WTC11 (cell line): ENCODE measurements at regions not wholly inside any gene's neighbourhood (a gene's known extent, or its start where the extent isn't known, plus 50 kb on each side); places are given as distances from the start of the nearest gene placed in this dataset.

Experiments used
- ATAC-seq: fragments of 200-7000 bp; cut with Tn5 transposase; 2 replicates; pipeline ENCODE4 v1.10.0; 2021; ENCODE audit warnings: mild to moderate bottlenecking, moderate library complexity
- CTCF ChIA-PET: fragments of 300-600 bp; sonication (Branson Sonifier 250); formaldehyde crosslinking; loops from one replicate; lab custom pipeline; 2021; ENCODE audit warnings: antibody characterized with exemption; lab: Charles Lee
- POLR2A ChIA-PET: fragments of 350-600 bp; sonication (Branson Sonifier 250); formaldehyde crosslinking; loops from one replicate; lab custom pipeline; 2021; ENCODE audit warnings: antibody characterized with exemption; lab: Charles Lee
- DNase-seq: peaks from one replicate; pipeline ENCODE4 v3.0.0; 2021; ENCODE audit warnings: low spot score
- H3K27ac Mint-ChIP-seq: 2 replicates; pipeline ENCODE4 v1.8.0; 2021; ENCODE audit warnings: mixed read lengths
- H3K27me3 Mint-ChIP-seq: 2 replicates; pipeline ENCODE4 v1.8.0; 2021; ENCODE audit warnings: low read depth, mild to moderate bottlenecking, moderate library complexity, mixed read lengths
- H3K36me3 Mint-ChIP-seq: 2 replicates; pipeline ENCODE4 v1.8.0; 2021; ENCODE audit warnings: mixed read lengths
- H3K4me1 Mint-ChIP-seq: 2 replicates; pipeline ENCODE4 v1.8.0; 2022; ENCODE audit warnings: mixed read lengths
- H3K4me3 Mint-ChIP-seq: 2 replicates; pipeline ENCODE4 v1.8.0; 2021; ENCODE audit warnings: mild to moderate bottlenecking, moderate library complexity, mixed read lengths
- H3K9me3 Mint-ChIP-seq: 2 replicates; pipeline ENCODE4 v1.8.0; 2021; ENCODE audit warnings: mixed read lengths
- CBFB ChIP-seq: sonication (generic); formaldehyde crosslinking; IDR thresholded peaks from 2 replicates; pipeline ENCODE4 v1.8.1; 2022; ENCODE audit warnings: mild to moderate bottlenecking, low read depth, missing genetic modification reagents
- EMX1 ChIP-seq: fragments of 250-450 bp; sonication (Bioruptor Pico); IDR thresholded peaks from 2 replicates; pipeline ENCODE4 v1.8.0; 2021; ENCODE audit warnings: mild to moderate bottlenecking
- ESRRA ChIP-seq: sonication (generic); formaldehyde crosslinking; IDR thresholded peaks from 2 replicates; pipeline ENCODE4 v1.8.1; 2022; ENCODE audit warnings: mild to moderate bottlenecking, missing genetic modification reagents, borderline replicate concordance
- FOXK1 ChIP-seq: sonication (generic); formaldehyde crosslinking; IDR thresholded peaks from 2 replicates; pipeline ENCODE4 v1.8.0; 2022; ENCODE audit warnings: mild to moderate bottlenecking, moderate library complexity, missing genetic modification reagents
- JUN ChIP-seq: sonication (generic); formaldehyde crosslinking; IDR thresholded peaks from 2 replicates; pipeline ENCODE4 v1.8.0; 2023; ENCODE audit warnings: mild to moderate bottlenecking, missing genetic modification reagents
- NFYB ChIP-seq: sonication (generic); formaldehyde crosslinking; conservative IDR thresholded peaks from 2 replicates; pipeline ENCODE4 v1.8.0; 2022; ENCODE audit warnings: low read depth, missing genetic modification reagents
- NR3C1 ChIP-seq: sonication (generic); formaldehyde crosslinking; conservative IDR thresholded peaks from 2 replicates; pipeline ENCODE4 v1.8.1; 2023; ENCODE audit warnings: low read depth, mild to moderate bottlenecking, missing genetic modification reagents
- OVOL2 ChIP-seq: fragments of 250-450 bp; sonication (Bioruptor Pico); IDR thresholded peaks from 2 replicates; pipeline ENCODE4 v1.9.0; 2021; ENCODE audit warnings: mild to moderate bottlenecking, borderline replicate concordance
- SMAD4 ChIP-seq: sonication (generic); formaldehyde crosslinking; IDR thresholded peaks from 2 replicates; pipeline ENCODE4 v1.8.0; 2022; ENCODE audit warnings: mild to moderate bottlenecking, missing genetic modification reagents
- TF ChIP-seq, protein P1 (sequence below): sonication (generic); formaldehyde crosslinking; IDR thresholded peaks from 2 replicates; pipeline ENCODE4 v1.8.1; 2022; ENCODE audit warnings: mild to moderate bottlenecking, missing genetic modification reagents, moderate library complexity, borderline replicate concordance
- TF ChIP-seq, protein P2 (sequence below): fragments of 250-450 bp; sonication (Bioruptor Pico); IDR thresholded peaks from 2 replicates; pipeline ENCODE4 v1.8.0; 2021; ENCODE audit warnings: mild to moderate bottlenecking
- TF ChIP-seq, protein P3 (sequence below): sonication (generic); formaldehyde crosslinking; IDR thresholded peaks from 2 replicates; pipeline ENCODE4 v1.8.1; 2022; ENCODE audit warnings: mild to moderate bottlenecking, moderate library complexity, missing genetic modification reagents
- TF ChIP-seq, protein P4 (sequence below): sonication (generic); formaldehyde crosslinking; IDR thresholded peaks from 2 replicates; pipeline ENCODE4 v1.8.1; 2023; ENCODE audit warnings: mild to moderate bottlenecking, missing genetic modification reagents
- TF ChIP-seq, protein P5 (sequence below): fragments of 200-600 bp; IDR thresholded peaks from 2 replicates; pipeline ENCODE4 v1.8.0; 2022; ENCODE audit warnings: antibody characterized with exemption
- TF ChIP-seq, protein P6 (sequence below): sonication (generic); formaldehyde crosslinking; IDR thresholded peaks from 2 replicates; pipeline ENCODE4 v1.8.0; 2022; ENCODE audit warnings: mild to moderate bottlenecking, missing genetic modification reagents
- TF ChIP-seq, protein P7 (sequence below): sonication (generic); formaldehyde crosslinking; conservative IDR thresholded peaks from 2 replicates; pipeline ENCODE4 v1.8.1; 2022; ENCODE audit warnings: mild to moderate bottlenecking, missing genetic modification reagents
- TF ChIP-seq, protein P8 (sequence below): fragments of 250-450 bp; sonication (Bioruptor Pico); conservative IDR thresholded peaks from 2 replicates; pipeline ENCODE4 v1.9.0; 2021; ENCODE audit warnings: mild to moderate bottlenecking
- TF ChIP-seq, protein P9 (sequence below): fragments of 250-450 bp; sonication (Bioruptor Pico); IDR thresholded peaks from 2 replicates; pipeline ENCODE4 v1.9.0; 2021; ENCODE audit warnings: moderate library complexity, mild to moderate bottlenecking, inconsistent platforms, borderline replicate concordance

DNA sequence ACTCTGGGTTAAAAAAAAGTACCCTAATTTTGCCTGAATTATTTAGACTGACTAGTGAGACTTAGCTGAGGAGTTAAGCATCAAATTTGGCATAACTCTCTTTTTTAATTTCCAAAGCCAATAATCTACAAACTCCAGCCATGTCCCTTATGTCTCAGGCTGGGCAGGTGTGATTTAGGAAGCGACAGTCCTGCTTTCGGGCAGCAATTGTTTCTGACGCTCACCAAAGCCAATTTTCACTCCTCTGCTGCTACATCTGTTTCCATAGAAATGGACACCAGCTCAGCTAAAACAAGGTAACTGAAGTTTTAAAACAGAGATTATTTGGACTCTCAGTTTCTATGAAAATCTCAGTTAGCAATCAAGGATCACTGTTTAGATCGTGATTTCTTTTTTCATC is 338.7 kb downstream of the ABCC12 start (continued):
- TF ChIP-seq OVOL2 (CRISPR knock-in tag) (no peak), FOXK1 (no peak)
- TF ChIP-seq, protein P1, sequence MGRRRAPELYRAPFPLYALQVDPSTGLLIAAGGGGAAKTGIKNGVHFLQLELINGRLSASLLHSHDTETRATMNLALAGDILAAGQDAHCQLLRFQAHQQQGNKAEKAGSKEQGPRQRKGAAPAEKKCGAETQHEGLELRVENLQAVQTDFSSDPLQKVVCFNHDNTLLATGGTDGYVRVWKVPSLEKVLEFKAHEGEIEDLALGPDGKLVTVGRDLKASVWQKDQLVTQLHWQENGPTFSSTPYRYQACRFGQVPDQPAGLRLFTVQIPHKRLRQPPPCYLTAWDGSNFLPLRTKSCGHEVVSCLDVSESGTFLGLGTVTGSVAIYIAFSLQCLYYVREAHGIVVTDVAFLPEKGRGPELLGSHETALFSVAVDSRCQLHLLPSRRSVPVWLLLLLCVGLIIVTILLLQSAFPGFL (CRISPR knock-in tag), result no peak
- TF ChIP-seq, protein P2, sequence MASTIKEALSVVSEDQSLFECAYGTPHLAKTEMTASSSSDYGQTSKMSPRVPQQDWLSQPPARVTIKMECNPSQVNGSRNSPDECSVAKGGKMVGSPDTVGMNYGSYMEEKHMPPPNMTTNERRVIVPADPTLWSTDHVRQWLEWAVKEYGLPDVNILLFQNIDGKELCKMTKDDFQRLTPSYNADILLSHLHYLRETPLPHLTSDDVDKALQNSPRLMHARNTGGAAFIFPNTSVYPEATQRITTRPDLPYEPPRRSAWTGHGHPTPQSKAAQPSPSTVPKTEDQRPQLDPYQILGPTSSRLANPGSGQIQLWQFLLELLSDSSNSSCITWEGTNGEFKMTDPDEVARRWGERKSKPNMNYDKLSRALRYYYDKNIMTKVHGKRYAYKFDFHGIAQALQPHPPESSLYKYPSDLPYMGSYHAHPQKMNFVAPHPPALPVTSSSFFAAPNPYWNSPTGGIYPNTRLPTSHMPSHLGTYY (CRISPR knock-in tag), result no peak
- TF ChIP-seq, protein P3, sequence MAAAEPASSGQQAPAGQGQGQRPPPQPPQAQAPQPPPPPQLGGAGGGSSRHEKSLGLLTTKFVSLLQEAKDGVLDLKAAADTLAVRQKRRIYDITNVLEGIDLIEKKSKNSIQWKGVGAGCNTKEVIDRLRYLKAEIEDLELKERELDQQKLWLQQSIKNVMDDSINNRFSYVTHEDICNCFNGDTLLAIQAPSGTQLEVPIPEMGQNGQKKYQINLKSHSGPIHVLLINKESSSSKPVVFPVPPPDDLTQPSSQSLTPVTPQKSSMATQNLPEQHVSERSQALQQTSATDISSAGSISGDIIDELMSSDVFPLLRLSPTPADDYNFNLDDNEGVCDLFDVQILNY (CRISPR knock-in tag), result no peak

DNA sequence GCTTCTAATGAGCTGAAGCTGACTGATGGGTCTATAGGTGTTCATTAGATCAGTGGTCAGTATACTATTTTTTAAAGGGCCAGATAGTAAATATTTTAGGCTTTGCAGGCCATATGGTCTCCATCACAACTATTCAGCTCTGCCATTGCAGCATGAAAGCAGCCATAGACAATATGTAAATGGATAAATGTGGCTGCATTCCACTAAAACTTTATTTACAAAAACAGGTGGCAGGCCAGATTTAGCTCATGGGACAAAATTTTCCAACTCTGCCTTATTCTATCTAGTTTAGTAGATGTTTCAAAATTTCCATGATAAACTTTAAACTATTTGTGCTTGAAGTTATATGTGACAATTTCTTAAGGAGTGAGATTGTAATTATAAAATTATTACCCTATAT is 339.3 kb downstream of the ABCC12 start:
- H3K27ac Mint-ChIP-seq, result no peak overlapping the region
- H3K4me3 Mint-ChIP-seq, result no peak overlapping the region

More for the DNA sequence above, 339.3 kb downstream of the ABCC12 start:
- TF ChIP-seq CBFB, result no peak
- TF ChIP-seq FOXK1, result no peak
- TF ChIP-seq, protein P4, sequence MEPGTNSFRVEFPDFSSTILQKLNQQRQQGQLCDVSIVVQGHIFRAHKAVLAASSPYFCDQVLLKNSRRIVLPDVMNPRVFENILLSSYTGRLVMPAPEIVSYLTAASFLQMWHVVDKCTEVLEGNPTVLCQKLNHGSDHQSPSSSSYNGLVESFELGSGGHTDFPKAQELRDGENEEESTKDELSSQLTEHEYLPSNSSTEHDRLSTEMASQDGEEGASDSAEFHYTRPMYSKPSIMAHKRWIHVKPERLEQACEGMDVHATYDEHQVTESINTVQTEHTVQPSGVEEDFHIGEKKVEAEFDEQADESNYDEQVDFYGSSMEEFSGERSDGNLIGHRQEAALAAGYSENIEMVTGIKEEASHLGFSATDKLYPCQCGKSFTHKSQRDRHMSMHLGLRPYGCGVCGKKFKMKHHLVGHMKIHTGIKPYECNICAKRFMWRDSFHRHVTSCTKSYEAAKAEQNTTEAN, result no peak
- TF ChIP-seq, protein P5, sequence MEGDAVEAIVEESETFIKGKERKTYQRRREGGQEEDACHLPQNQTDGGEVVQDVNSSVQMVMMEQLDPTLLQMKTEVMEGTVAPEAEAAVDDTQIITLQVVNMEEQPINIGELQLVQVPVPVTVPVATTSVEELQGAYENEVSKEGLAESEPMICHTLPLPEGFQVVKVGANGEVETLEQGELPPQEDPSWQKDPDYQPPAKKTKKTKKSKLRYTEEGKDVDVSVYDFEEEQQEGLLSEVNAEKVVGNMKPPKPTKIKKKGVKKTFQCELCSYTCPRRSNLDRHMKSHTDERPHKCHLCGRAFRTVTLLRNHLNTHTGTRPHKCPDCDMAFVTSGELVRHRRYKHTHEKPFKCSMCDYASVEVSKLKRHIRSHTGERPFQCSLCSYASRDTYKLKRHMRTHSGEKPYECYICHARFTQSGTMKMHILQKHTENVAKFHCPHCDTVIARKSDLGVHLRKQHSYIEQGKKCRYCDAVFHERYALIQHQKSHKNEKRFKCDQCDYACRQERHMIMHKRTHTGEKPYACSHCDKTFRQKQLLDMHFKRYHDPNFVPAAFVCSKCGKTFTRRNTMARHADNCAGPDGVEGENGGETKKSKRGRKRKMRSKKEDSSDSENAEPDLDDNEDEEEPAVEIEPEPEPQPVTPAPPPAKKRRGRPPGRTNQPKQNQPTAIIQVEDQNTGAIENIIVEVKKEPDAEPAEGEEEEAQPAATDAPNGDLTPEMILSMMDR, result no peak
- TF ChIP-seq, protein P6, sequence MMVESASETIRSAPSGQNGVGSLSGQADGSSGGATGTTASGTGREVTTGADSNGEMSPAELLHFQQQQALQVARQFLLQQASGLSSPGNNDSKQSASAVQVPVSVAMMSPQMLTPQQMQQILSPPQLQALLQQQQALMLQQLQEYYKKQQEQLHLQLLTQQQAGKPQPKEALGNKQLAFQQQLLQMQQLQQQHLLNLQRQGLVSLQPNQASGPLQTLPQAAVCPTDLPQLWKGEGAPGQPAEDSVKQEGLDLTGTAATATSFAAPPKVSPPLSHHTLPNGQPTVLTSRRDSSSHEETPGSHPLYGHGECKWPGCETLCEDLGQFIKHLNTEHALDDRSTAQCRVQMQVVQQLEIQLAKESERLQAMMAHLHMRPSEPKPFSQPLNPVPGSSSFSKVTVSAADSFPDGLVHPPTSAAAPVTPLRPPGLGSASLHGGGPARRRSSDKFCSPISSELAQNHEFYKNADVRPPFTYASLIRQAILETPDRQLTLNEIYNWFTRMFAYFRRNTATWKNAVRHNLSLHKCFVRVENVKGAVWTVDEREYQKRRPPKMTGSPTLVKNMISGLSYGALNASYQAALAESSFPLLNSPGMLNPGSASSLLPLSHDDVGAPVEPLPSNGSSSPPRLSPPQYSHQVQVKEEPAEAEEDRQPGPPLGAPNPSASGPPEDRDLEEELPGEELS (CRISPR knock-in tag), result no peak
- TF ChIP-seq SMAD4, result no peak
- no peak for TF ChIP-seq JUN (CRISPR knock-in tag)
- TF ChIP-seq, protein P7, sequence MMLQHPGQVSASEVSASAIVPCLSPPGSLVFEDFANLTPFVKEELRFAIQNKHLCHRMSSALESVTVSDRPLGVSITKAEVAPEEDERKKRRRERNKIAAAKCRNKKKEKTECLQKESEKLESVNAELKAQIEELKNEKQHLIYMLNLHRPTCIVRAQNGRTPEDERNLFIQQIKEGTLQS (CRISPR knock-in tag), result no peak
- TF ChIP-seq NFYB (CRISPR knock-in tag), result no peak
- TF ChIP-seq, protein P8, sequence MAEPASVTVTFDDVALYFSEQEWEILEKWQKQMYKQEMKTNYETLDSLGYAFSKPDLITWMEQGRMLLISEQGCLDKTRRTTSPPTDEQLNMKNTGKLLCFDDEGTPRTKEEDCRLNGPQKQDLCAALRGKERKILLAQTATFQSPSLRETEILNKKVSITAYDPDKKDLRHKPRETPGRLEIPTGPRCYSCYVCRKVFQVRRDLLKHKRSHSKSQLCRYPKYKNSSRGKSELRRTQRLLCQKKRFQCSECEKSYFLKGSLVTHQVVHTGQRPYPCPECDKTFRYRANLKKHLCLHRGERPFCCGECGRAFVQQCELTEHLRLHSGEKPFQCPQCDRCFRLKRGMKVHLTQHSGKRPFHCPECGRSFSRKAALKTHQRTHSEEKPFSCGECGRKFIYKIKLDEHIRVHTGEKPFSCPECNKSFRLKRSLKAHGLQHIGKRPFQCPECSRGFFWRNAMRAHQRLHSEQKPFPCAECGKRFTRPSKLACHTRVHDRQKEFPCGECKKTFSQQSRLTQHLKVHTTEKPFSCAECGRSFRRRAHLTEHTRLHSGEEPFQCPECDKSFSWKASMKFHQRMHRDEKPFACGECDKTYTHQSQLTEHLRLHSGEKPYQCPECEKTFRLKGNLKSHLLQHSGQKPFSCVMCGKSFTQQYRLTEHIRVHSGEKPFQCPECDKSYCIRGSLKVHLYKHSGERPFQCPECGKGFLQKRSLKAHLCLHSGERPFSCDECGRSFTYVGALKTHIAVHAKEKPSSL, result no peak
- TF ChIP-seq, protein P9, sequence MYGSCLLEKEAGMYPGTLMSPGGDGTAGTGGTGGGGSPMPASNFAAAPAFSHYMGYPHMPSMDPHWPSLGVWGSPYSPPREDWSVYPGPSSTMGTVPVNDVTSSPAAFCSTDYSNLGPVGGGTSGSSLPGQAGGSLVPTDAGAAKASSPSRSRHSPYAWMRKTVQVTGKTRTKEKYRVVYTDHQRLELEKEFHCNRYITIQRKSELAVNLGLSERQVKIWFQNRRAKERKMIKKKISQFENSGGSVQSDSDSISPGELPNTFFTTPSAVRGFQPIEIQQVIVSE, result no peak
- no peak for TF ChIP-seq EMX1 (CRISPR knock-in tag)
- TF ChIP-seq NR3C1 (CRISPR knock-in tag), result no peak
- no peak for TF ChIP-seq ESRRA (CRISPR knock-in tag)
- Mint-ChIP-seq H3K4me1 (no peaks in the 10 kb centered on the region), H3K9me3 (peaks cover 39% of the 10 kb centered on the region), H3K27me3 (peaks cover 2% of the 10 kb centered on the region), H3K36me3 (peaks cover 37% of the 10 kb centered on the region)
- CTCF ChIA-PET, result no interaction called here
- ATAC-seq (no peak), DNase-seq (no peak)
- POLR2A ChIA-PET, result no interaction called here
